Uterus (tissue), 2 donors: ENCODE measurements at regions not wholly inside any gene's neighbourhood (a gene's known extent, or its start where the extent isn't known, plus 50 kb on each side); places are given as distances from the start of the nearest gene placed in this dataset.

Experiments used
- CTCF ChIP-seq, 4 experiments: fragments of 200-600 bp in 2 of 4; fragments of 450-650 bp in 2 of 4; sonication (generic) in 2 of 4; IDR thresholded peaks; one replicate each; pipeline ENCODE4 v1.5.1; 2016 to 2019; ENCODE audit warnings: antibody characterized with exemption in 4 of 4, mild to moderate bottlenecking in 2 of 4, moderate library complexity in 1 of 4
- POLR2A ChIP-seq, 2 donors: fragments of 450-650 bp; IDR thresholded peaks; one replicate each; pipeline ENCODE4 v1.6.1; 2016; ENCODE audit warnings: antibody characterized with exemption in 2 of 2, mild to moderate bottlenecking in 1 of 2, moderate library complexity in 1 of 2

- TF ChIP-seq CTCF (IDR thresholded peaks at IDR 0.05) (no peak), POLR2A (IDR thresholded peaks at IDR 0.05) (no peak)
These were observed 475.3 kb upstream of the JARID2 start for GRCh38 chr6:14770572-14770971.
